A673 (cell line): ENCODE measurements at regions not wholly inside any gene's neighbourhood (a gene's known extent, or its start where the extent isn't known, plus 50 kb on each side); places are given as distances from the start of the nearest gene placed in this dataset.
"Not testable (repeated sequence)": the region's sequence is repeated elsewhere in the genome, so short reads cannot be mapped to it uniquely, and the experiment has no call there.

Experiments used
- CTCF ChIP-seq: fragments of 300-800, 200-600 bp; sonication (generic); conservative IDR thresholded peaks from 2 replicates; pipeline ENCODE4 v1.5.1; 2017; ENCODE audit warnings: low read depth, mild to moderate bottlenecking, antibody characterized with exemption, low read length, moderate library complexity, mixed read lengths
- EZH2 ChIP-seq: fragments of 200-600 bp; sonication (generic); IDR thresholded peaks from 2 replicates; pipeline ENCODE4 v1.6.1; 2017; ENCODE audit warnings: borderline replicate concordance, low read depth, mild to moderate bottlenecking, mixed read lengths, antibody characterized with exemption, low read length; ENCODE audit not compliant: poor library complexity, severe bottlenecking

DNA sequence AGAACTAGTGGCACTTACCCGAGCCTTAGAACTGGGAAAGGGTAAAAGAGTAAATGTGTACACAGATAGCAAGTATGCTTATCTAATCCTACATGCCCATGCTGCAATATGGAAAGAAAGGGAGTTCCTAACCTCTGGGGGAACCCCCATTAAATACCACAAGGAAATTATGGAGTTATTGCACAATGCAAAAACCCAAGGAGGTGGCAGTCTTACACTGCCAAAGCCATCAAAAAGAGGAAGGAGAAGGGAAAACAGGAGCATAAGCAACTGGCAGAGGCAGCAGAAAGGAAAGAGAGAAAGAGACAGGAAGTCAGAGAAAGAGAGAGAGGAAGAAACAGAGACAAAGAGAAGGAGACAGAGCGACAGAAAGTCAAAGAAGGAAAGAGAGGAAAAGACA lies 876.9 kb downstream of the XPNPEP1 start:
- TF ChIP-seq CTCF, EZH2: not testable (repeated sequence)
